Breast epithelium (tissue), 3 donors: ENCODE measurements at regions not wholly inside any gene's neighbourhood (a gene's known extent, or its start where the extent isn't known, plus 50 kb on each side); places are given as distances from the start of the nearest gene placed in this dataset.

Source experiments
- POLR2A ChIP-seq: fragments of 450-650 bp; IDR thresholded peaks from one replicate; pipeline ENCODE4 v1.6.1; 2016; ENCODE audit warnings: antibody characterized with exemption, mild to moderate bottlenecking, moderate library complexity
- POLR2AphosphoS5 ChIP-seq, 3 donors: sonication (generic); formaldehyde crosslinking; IDR thresholded peaks; one replicate each; pipeline ENCODE4 v1.6.1; 2017; ENCODE audit warnings: antibody characterized with exemption in 3 of 3
- TF ChIP-seq, protein P1 (sequence below), 3 donors: fragments of 450-650 bp; IDR thresholded peaks; one replicate each; pipeline ENCODE4 v1.5.1; 2016 to 2017; ENCODE audit warnings: antibody characterized with exemption in 3 of 3, mild to moderate bottlenecking in 3 of 3, moderate library complexity in 3 of 3

DNA sequence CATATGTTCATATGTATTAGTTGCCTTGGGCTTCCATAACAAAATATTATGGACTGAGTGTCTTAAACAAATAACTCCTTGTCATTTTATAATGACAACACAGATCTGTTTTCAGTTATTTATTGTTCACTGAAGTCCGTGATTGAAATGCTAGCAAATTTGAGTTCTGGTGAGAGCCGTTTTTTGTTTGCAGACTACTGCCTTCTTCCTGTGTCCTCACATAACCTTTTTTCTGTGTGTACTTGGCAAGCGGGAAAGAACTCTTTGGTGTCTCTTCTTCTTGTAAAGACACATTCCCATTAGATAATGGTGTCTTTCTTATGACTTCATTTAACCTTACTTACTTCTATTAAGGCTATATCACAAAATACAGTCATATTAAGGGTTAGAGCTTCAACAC lies 482.9 kb upstream of the EYS start:
- TF ChIP-seq, protein P1, sequence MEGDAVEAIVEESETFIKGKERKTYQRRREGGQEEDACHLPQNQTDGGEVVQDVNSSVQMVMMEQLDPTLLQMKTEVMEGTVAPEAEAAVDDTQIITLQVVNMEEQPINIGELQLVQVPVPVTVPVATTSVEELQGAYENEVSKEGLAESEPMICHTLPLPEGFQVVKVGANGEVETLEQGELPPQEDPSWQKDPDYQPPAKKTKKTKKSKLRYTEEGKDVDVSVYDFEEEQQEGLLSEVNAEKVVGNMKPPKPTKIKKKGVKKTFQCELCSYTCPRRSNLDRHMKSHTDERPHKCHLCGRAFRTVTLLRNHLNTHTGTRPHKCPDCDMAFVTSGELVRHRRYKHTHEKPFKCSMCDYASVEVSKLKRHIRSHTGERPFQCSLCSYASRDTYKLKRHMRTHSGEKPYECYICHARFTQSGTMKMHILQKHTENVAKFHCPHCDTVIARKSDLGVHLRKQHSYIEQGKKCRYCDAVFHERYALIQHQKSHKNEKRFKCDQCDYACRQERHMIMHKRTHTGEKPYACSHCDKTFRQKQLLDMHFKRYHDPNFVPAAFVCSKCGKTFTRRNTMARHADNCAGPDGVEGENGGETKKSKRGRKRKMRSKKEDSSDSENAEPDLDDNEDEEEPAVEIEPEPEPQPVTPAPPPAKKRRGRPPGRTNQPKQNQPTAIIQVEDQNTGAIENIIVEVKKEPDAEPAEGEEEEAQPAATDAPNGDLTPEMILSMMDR (IDR thresholded peaks at IDR 0.05) = no peak
- TF ChIP-seq POLR2A (no peak), POLR2AphosphoS5 (IDR thresholded peaks at IDR 0.05) (no peak)
